Endothelial cell of umbilical vein (primary cell): ENCODE measurements at regions not wholly inside any gene's neighbourhood (a gene's known extent, or its start where the extent isn't known, plus 50 kb on each side); places are given as distances from the start of the nearest gene placed in this dataset.
"Not testable (repeated sequence)": the region's sequence is repeated elsewhere in the genome, so short reads cannot be mapped to it uniquely, and the experiment has no call there.

Source experiments
- BruUV-seq: library from RNA; stranded (reverse); fragments of 400-500 nt; replicated peaks from 2 replicates; lab custom pipeline; 2021; lab: Mats Ljungman, UMichigan
- CTCF ChIA-PET: fragments of 300-600, 350-600 bp; sonication (Branson Sonifier 250); formaldehyde crosslinking; loops from one replicate; lab custom pipeline; 2021; ENCODE audit warnings: antibody characterized with exemption, inconsistent platforms; lab: Charles Lee
- POLR2A ChIA-PET: fragments of 300-600, 350-600 bp; sonication (Branson Sonifier 250); formaldehyde crosslinking; loops from one replicate; lab custom pipeline; 2021; ENCODE audit warnings: antibody characterized with exemption, inconsistent platforms; lab: Charles Lee
- DNase-seq: peaks from one replicate; pipeline ENCODE4 v3.0.0-alpha.2; 2011; ENCODE audit warnings: low read depth, low spot score
- FAIRE-seq: peaks from 2 replicates; lab custom pipeline; 2011; peaks lifted over from hg19 to GRCh38; lab: Jason Lieb, UNC
- H2AFZ ChIP-seq: 2 replicates; pipeline ENCODE4 v1.6.0; 2012; ENCODE audit warnings: low read depth, low read length, control low read depth, inconsistent platforms
- H3K27ac ChIP-seq: 2 replicates; pipeline ENCODE4 v1.5.1; 2011; ENCODE audit warnings: low read depth, mild to moderate bottlenecking, control low read depth, low read length, moderate library complexity; ENCODE audit not compliant: insufficient read depth
- H3K27me3 ChIP-seq, 2 experiments: 2 replicates each; pipeline versions ENCODE4 v1.6.0 to v1.6.1; 2011; ENCODE audit warnings: low read length in 2 of 2, mixed read lengths in 1 of 2; ENCODE audit not compliant: control insufficient read depth in 2 of 2, insufficient read depth in 2 of 2
- H3K36me3 ChIP-seq, 2 experiments: 2 replicates in 1 of 2; 3 replicates in 1 of 2; pipeline ENCODE4 v1.5.1; 2011; ENCODE audit warnings: low read length in 2 of 2, mild to moderate bottlenecking in 1 of 2, moderate library complexity in 1 of 2; ENCODE audit not compliant: control insufficient read depth in 2 of 2, insufficient read depth in 2 of 2; ENCODE audit errors: extremely low read depth in 1 of 2
- H3K4me1 ChIP-seq: 3 replicates; pipeline ENCODE4 v1.5.1; 2011; ENCODE audit warnings: mild to moderate bottlenecking, low read length; ENCODE audit not compliant: control insufficient read depth, insufficient read depth; ENCODE audit errors: extremely low read depth
- H3K4me2 ChIP-seq: 2 replicates; pipeline ENCODE4 v1.6.1; 2011; ENCODE audit warnings: low read length, control low read depth, mixed read lengths; ENCODE audit not compliant: insufficient read depth
- H3K4me3 ChIP-seq, 3 experiments: fragments of 200-600 bp in 1 of 3; sonication (generic), shearing (Covaris generic) in 1 of 3; replicated peaks in 1 of 3; 2 replicates each; pipeline ENCODE4 v1.5.1; 2011 to 2016; ENCODE audit warnings: control low read depth in 3 of 3, low read length in 3 of 3, mild to moderate bottlenecking in 2 of 3, inconsistent platforms in 1 of 3, low read depth in 1 of 3, moderate library complexity in 1 of 3; ENCODE audit not compliant: insufficient read depth in 1 of 3
- H3K79me2 ChIP-seq: 2 replicates; pipeline ENCODE4 v1.6.0; 2012; ENCODE audit warnings: low read length, inconsistent platforms; ENCODE audit not compliant: control insufficient read depth, insufficient read depth
- H3K9ac ChIP-seq: replicated peaks from 2 replicates; pipeline ENCODE3; 2011; ENCODE audit warnings: low read length, control low read depth; ENCODE audit not compliant: insufficient read depth; ENCODE audit errors: extremely low read depth
- H3K9me1 ChIP-seq: replicated peaks from 3 replicates; pipeline ENCODE4 v1.6.0; 2011; ENCODE audit warnings: mild to moderate bottlenecking, low read length; ENCODE audit not compliant: control insufficient read depth, insufficient read depth; ENCODE audit errors: extremely low read depth
- H3K9me3 ChIP-seq: replicated peaks from 2 replicates; pipeline ENCODE4 v1.5.1; 2012; ENCODE audit warnings: low read length, inconsistent platforms; ENCODE audit not compliant: control insufficient read depth, insufficient read depth
- H4K20me1 ChIP-seq: replicated peaks from 2 replicates; pipeline ENCODE3; 2011; ENCODE audit warnings: mild to moderate bottlenecking, low read length; ENCODE audit not compliant: control insufficient read depth, insufficient read depth; ENCODE audit errors: extremely low read depth
- EZH2 ChIP-seq: IDR thresholded peaks from 2 replicates; pipeline ENCODE4 v1.6.1; 2012; ENCODE audit warnings: borderline replicate concordance, low read depth, mild to moderate bottlenecking, moderate library complexity, low read length, inconsistent platforms; ENCODE audit not compliant: severe bottlenecking
- FOS ChIP-seq: IDR thresholded peaks from 2 replicates; pipeline ENCODE4 v1.6.1; 2011; ENCODE audit warnings: mild to moderate bottlenecking, low read length, moderate library complexity, borderline replicate concordance; ENCODE audit not compliant: insufficient read depth
- GATA2 ChIP-seq: IDR thresholded peaks from 2 replicates; pipeline ENCODE4 v1.7.0; 2011; ENCODE audit warnings: low read depth, mild to moderate bottlenecking, moderate library complexity, mixed read lengths, low read length; ENCODE audit not compliant: insufficient read length, insufficient read depth
- JUN ChIP-seq: IDR thresholded peaks from 2 replicates; pipeline ENCODE4 v1.6.1; 2011; ENCODE audit warnings: borderline replicate concordance, low read depth; ENCODE audit not compliant: insufficient read length, insufficient read depth
- POLR2A ChIP-seq: IDR thresholded peaks from 2 replicates; pipeline ENCODE4 v1.6.1; 2012; ENCODE audit warnings: low read depth, mild to moderate bottlenecking, control low read depth, low read length
- POLR2AphosphoS5 ChIP-seq: IDR thresholded peaks from 2 replicates; pipeline ENCODE4 v1.6.1; 2012; ENCODE audit warnings: low read depth, mild to moderate bottlenecking, control low read depth, low read length, moderate library complexity; ENCODE audit not compliant: insufficient read depth
- dilution Hi-C: fragments of 300-500 bp; cut with MboI; formaldehyde crosslinking; loops from one replicate; pipeline ENCODE4 v1.15.0; 2019; ENCODE audit warnings: low sequenced_read_pairs; ENCODE audit not compliant: extremely low pct_ligation_motif_present
- intact Hi-C: fragments of 100-400 bp; cut with micrococcal nuclease; formaldehyde crosslinking; loops from one replicate; pipeline ENCODE4 v1.10.0; 2022
- TF ChIP-seq, protein P1 (sequence below): IDR thresholded peaks from 2 replicates; pipeline ENCODE4 v1.6.1; 2011; ENCODE audit not compliant: insufficient read depth, insufficient read length
- TF ChIP-seq, protein P2 (sequence below), 2 donors: IDR thresholded peaks; 1 replicate in 1 of 2; 2 replicates in 1 of 2; pipeline ENCODE4 v1.5.1; 2011; ENCODE audit warnings: low read length in 2 of 2, mild to moderate bottlenecking in 2 of 2, moderate library complexity in 2 of 2, control low read depth in 1 of 2, inconsistent platforms in 1 of 2, low read depth in 1 of 2; ENCODE audit not compliant: insufficient read depth in 1 of 2; ENCODE audit errors: extremely low read depth in 1 of 2

DNA sequence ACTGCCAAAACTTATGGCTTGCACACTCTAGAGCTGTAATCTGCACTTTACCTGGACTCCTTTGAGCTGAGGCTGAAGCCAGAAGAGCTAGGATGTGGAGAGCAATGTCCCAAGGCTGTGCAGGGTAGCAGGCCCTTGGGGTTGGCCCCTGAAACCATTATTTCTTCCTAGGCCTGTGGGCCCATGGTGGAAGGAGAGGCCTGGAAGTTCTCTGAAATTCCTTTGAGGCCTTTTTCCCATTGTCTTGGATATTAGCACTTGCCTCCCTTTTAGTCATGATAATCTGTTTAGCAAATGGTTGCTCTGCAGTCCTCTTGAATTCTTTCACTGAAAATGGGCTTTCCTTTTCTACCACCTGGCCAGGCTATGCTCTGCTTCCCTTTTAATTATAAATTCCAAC lies 102.0 kb upstream of the SGO1 start:
- no peak overlapping the region for H3K4me3 ChIP-seq
- no peaks in the 10 kb centered on the region for H4K20me1 ChIP-seq
- POLR2A ChIA-PET: no interaction called here
- no peak overlapping the region for H3K27ac ChIP-seq
- H3K9me1 ChIP-seq: no peaks in the 10 kb centered on the region
- intact Hi-C loops (no loop called here), dilution Hi-C loops (no loop called here)
- H3K9me3 ChIP-seq: no peaks in the 10 kb centered on the region
- no peak overlapping the region for H3K9ac ChIP-seq
- H3K27me3 ChIP-seq: no peaks in the 10 kb centered on the region
- CTCF ChIA-PET: interaction anchor here (1.2 kb wide), 1 partner anchor 8 kb away, joined by 3 read pairs; no protein-coding TSS in a partner anchor
- H3K4me1 ChIP-seq: no peaks in the 10 kb centered on the region
- H3K4me2 ChIP-seq: no peak overlapping the region
- TF ChIP-seq POLR2A: no peak
- TF ChIP-seq, protein P1, sequence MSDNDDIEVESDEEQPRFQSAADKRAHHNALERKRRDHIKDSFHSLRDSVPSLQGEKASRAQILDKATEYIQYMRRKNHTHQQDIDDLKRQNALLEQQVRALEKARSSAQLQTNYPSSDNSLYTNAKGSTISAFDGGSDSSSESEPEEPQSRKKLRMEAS: no peak
- no peak for FAIRE-seq
- H3K79me2 ChIP-seq: no peaks in the 10 kb centered on the region
- no TSS peak for BruUV-seq
- no peaks in the 10 kb centered on the region for H3K36me3 ChIP-seq
- DNase-seq: no peak
- no peak overlapping the region for H2AFZ ChIP-seq

DNA sequence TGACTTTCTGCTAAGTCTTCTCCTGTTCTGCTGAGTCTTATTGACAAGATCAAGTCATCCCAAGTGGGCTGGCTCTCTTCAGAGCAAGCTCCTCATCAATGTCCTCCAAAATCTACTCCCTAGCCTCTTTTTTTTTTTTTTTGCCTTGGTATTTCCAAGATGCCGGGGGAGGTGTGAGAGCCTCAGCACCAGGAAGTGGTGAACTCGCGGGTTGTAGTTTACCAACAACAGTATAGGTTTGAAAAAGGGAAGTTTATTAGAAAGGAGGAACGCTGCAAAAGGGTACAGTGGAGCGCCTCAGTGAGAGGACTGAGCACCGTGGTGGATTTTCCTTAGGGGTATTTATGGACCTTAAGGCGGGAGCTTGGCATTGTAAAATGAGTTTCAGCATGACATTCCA lies 94.3 kb upstream of the SGO1 start:
- no peaks in the 10 kb centered on the region for H3K9me3 ChIP-seq
- no peaks in the 10 kb centered on the region for H3K79me2 ChIP-seq
- ChIA-PET POLR2A (no interaction called here), CTCF (interaction anchor here (0.6 to 1.5 kb wide), 3 partner anchors 14 to 54 kb away, joined by 3 to 5 read pairs (median 4); no protein-coding TSS in a partner anchor)
- intact Hi-C loops (no loop called here), dilution Hi-C loops (no loop called here)
- H3K4me2 ChIP-seq: no peak overlapping the region
- H3K27ac ChIP-seq: no peak overlapping the region
- no peaks in the 10 kb centered on the region for H3K27me3 ChIP-seq
- no peaks in the 10 kb centered on the region for H3K4me1 ChIP-seq
- FAIRE-seq: no peak
- no peak overlapping the region for H3K4me3 ChIP-seq
- no peak overlapping the region for H3K9ac ChIP-seq
- TF ChIP-seq POLR2AphosphoS5 (no peak), POLR2A (no peak), EZH2 (no peak), GATA2 (no peak), JUN (no peak), FOS (no peak)
- TF ChIP-seq, protein P1: no peak
- TF ChIP-seq, protein P2, sequence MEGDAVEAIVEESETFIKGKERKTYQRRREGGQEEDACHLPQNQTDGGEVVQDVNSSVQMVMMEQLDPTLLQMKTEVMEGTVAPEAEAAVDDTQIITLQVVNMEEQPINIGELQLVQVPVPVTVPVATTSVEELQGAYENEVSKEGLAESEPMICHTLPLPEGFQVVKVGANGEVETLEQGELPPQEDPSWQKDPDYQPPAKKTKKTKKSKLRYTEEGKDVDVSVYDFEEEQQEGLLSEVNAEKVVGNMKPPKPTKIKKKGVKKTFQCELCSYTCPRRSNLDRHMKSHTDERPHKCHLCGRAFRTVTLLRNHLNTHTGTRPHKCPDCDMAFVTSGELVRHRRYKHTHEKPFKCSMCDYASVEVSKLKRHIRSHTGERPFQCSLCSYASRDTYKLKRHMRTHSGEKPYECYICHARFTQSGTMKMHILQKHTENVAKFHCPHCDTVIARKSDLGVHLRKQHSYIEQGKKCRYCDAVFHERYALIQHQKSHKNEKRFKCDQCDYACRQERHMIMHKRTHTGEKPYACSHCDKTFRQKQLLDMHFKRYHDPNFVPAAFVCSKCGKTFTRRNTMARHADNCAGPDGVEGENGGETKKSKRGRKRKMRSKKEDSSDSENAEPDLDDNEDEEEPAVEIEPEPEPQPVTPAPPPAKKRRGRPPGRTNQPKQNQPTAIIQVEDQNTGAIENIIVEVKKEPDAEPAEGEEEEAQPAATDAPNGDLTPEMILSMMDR (IDR thresholded peaks at IDR 0.05; ENCODE audit: extremely low read depth in 1 of 2, insufficient read depth in 1 of 2, low read depth in 1 of 2, low read length in 2 of 2): no peak
- H2AFZ ChIP-seq: no peak overlapping the region
- DNase-seq: no peak
- no peaks in the 10 kb centered on the region for H3K36me3 ChIP-seq
- no peaks in the 10 kb centered on the region for H3K9me1 ChIP-seq
- no TSS peak for BruUV-seq
- H4K20me1 ChIP-seq: no peaks in the 10 kb centered on the region

DNA sequence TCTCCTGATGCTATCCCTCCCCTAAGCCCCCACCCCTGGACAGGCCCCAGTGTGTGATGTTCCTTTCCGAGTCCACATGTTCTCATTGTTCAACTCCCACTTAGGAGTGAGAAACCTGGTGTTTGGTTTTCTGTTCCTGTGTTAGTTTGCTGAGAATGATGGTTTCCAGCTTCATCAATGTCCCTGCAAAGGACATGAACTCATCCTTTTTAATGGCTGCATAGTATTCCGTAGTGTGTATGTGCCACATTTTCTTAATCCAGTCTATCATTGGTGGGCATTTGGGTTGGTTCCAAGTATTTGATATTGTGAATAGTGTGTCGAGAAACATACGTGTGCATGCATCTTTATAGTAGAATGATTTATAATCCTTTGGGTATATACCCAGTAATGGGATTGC lies 80.0 kb upstream of the SGO1 start:
- H3K9me3 ChIP-seq, BruUV-seq, POLR2A ChIA-PET, H3K36me3 ChIP-seq, H3K4me3 ChIP-seq, H4K20me1 ChIP-seq, H3K79me2 ChIP-seq, H3K4me2 ChIP-seq, intact Hi-C loops, H3K9me1 ChIP-seq, H3K27me3 ChIP-seq, H3K27ac ChIP-seq, DNase-seq, H3K4me1 ChIP-seq, H2AFZ ChIP-seq, CTCF ChIA-PET, H3K9ac ChIP-seq, FAIRE-seq, dilution Hi-C loops: not testable (repeated sequence)
